ENCODE measurements at regions not wholly inside any gene's neighbourhood (a gene's known extent, or its start where the extent isn't known, plus 50 kb on each side); places are given as distances from the start of the nearest gene placed in this dataset.

DNA sequence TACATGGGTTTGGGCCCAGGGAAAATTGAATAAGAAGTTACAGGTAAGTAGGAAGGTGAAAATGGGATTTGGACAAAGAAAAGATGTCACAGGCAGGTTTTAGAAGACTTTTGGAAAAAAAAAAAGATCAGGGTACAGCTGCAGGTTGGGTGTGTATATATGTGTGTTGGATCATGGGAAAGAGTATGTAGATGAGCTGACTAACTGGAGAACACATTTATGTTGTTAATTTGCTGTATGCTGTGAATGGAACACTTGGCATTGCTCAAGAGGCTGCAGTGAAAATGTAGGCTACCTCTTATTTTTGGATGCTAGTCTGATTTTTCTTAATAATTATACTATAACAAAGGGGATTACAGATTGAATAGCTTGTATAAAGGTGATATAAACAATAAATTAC is 577.7 kb upstream of the USP24 start:
- ChIA-PET POLR2A (ENCODE audit: partially characterized antibody) (interaction anchor here (0.5 kb wide), 1 partner anchor 594 kb away, joined by 3 read pairs; no protein-coding TSS in a partner anchor), CTCF (ENCODE audit: partially characterized antibody) (interaction anchor here (1.0 kb wide), 1 partner anchor 417 kb away, joined by 4 read pairs; no protein-coding TSS in a partner anchor)
- no peak overlapping the region for H3K56ac ChIP-seq (replicated peaks; ENCODE audit: insufficient read length, low read depth, low read length)
- H3K79me2 ChIP-seq (ENCODE audit: control insufficient read depth in 1 of 2, insufficient read depth in 2 of 2, low read length in 2 of 2), result no peaks in the 10 kb centered on the region
- no peaks in the 10 kb centered on the region for H3K4me1 ChIP-seq (replicated peaks in 1 of 4; ENCODE audit: control insufficient read depth in 3 of 4, insufficient read depth in 4 of 4, low read length in 3 of 4)
- no peak overlapping the region for H3K9ac ChIP-seq (replicated peaks in 1 of 4; ENCODE audit: extremely low read depth in 1 of 4, low read depth in 3 of 4, low read length in 3 of 4)
- H2AK5ac ChIP-seq (ENCODE audit: low read depth, low read length), result no peak overlapping the region
- H3K27me3 ChIP-seq (replicated peaks in 1 of 4; ENCODE audit: control insufficient read depth in 3 of 4, extremely low read depth in 1 of 4, insufficient read depth in 3 of 4, low read length in 3 of 4), result peaks cover 0 to 1% (median 0%) of the 10 kb centered on the region in 4 experiments; a peak in 1 of 7 replicates
- H2AFZ ChIP-seq (ENCODE audit: low read length), result no peak overlapping the region
- no peak overlapping the region for H4K8ac ChIP-seq (ENCODE audit: extremely low read depth, insufficient read depth, low read length)
- no peak for DNase-seq (ENCODE audit: low read depth in 1 of 2, low spot score in 2 of 2)
- H3K4ac ChIP-seq (replicated peaks; ENCODE audit: insufficient read length, low read depth, low read length), result no peak overlapping the region
- peaks cover 0 to 3% of the 10 kb centered on the region in 2 experiments; a peak in 1 of 4 replicates for H3K9me3 ChIP-seq (ENCODE audit: insufficient read depth in 2 of 2, low read depth in 1 of 2, low read length in 1 of 2)
- no peaks in the 10 kb centered on the region for H4K20me1 ChIP-seq (replicated peaks in 1 of 2; ENCODE audit: control insufficient read depth in 1 of 2, insufficient read depth in 2 of 2, low read length in 2 of 2)
- H2BK15ac ChIP-seq (ENCODE audit: low read length), result no peak overlapping the region
- no peaks in the 10 kb centered on the region for H3K23me2 ChIP-seq (ENCODE audit: low read depth, low read length)
- H3K14ac ChIP-seq (ENCODE audit: insufficient read length), result no peak overlapping the region
- H2BK20ac ChIP-seq (ENCODE audit: low read length), result no peak overlapping the region
- no peak for FAIRE-seq
- no peak overlapping the region for H4K5ac ChIP-seq (ENCODE audit: insufficient read length, low read depth, low read length)
- H3K27ac ChIP-seq (ENCODE audit: low read depth, low read length), result no peak overlapping the region
- H4K91ac ChIP-seq (replicated peaks; ENCODE audit: insufficient read length, low read length), result no peak overlapping the region
- no peak overlapping the region for H2BK120ac ChIP-seq (replicated peaks; ENCODE audit: low read depth, low read length)
- H3K36me3 ChIP-seq (ENCODE audit: control insufficient read depth in 2 of 4, insufficient read depth in 4 of 4, low read length in 3 of 4), result no peaks in the 10 kb centered on the region
- no peak overlapping the region for H3K18ac ChIP-seq (ENCODE audit: extremely low read depth, low read length)
- H2BK12ac ChIP-seq (ENCODE audit: low read depth, low read length), result no peak overlapping the region
- no peak overlapping the region for H3K4me2 ChIP-seq (ENCODE audit: insufficient read depth in 1 of 2, low read depth in 2 of 2, low read length in 2 of 2)
- H2BK5ac ChIP-seq (ENCODE audit: low read depth, low read length), result no peak overlapping the region
- no peak overlapping the region for H3K4me3 ChIP-seq (ENCODE audit: extremely low read depth in 1 of 4, insufficient read depth in 2 of 4, low read depth in 3 of 4, low read length in 4 of 4)
- H3K23ac ChIP-seq (ENCODE audit: insufficient read length), result no peak overlapping the region
- no peaks in the 10 kb centered on the region for H3K79me1 ChIP-seq (ENCODE audit: low read depth, low read length)
- TF ChIP-seq, protein P1, sequence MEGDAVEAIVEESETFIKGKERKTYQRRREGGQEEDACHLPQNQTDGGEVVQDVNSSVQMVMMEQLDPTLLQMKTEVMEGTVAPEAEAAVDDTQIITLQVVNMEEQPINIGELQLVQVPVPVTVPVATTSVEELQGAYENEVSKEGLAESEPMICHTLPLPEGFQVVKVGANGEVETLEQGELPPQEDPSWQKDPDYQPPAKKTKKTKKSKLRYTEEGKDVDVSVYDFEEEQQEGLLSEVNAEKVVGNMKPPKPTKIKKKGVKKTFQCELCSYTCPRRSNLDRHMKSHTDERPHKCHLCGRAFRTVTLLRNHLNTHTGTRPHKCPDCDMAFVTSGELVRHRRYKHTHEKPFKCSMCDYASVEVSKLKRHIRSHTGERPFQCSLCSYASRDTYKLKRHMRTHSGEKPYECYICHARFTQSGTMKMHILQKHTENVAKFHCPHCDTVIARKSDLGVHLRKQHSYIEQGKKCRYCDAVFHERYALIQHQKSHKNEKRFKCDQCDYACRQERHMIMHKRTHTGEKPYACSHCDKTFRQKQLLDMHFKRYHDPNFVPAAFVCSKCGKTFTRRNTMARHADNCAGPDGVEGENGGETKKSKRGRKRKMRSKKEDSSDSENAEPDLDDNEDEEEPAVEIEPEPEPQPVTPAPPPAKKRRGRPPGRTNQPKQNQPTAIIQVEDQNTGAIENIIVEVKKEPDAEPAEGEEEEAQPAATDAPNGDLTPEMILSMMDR (IDR thresholded peaks at IDR 0.05; ENCODE audit: control extremely low read depth in 1 of 3, insufficient read depth in 1 of 3, low read depth in 1 of 3, low read length in 3 of 3), result no peak
- TF ChIP-seq RAD21 (IDR thresholded peaks at IDR 0.05 in 1 of 2, conservative IDR thresholded peaks at IDR 0.05 in 1 of 2; ENCODE audit: low read depth in 2 of 2, low read length in 2 of 2) (no peak), KDM5A (IDR thresholded peaks at IDR 0.05; ENCODE audit: low read length) (no peak), GABPA (IDR thresholded peaks at IDR 0.05; ENCODE audit: borderline replicate concordance, insufficient read depth, low read length) (no peak), EGR1 (IDR thresholded peaks at IDR 0.05; ENCODE audit: borderline replicate concordance, low read depth, low read length) (no peak), MAFK (IDR thresholded peaks at IDR 0.05; ENCODE audit: low read depth, low read length) (no peak), GTF2F1 (IDR thresholded peaks at IDR 0.05; ENCODE audit: borderline replicate concordance, low read depth, low read length) (no peak), SP2 (IDR thresholded peaks at IDR 0.05; ENCODE audit: low read length) (no peak), CBX5 (IDR thresholded peaks at IDR 0.05; ENCODE audit: low read depth, low read length) (no peak), RFX5 (IDR thresholded peaks at IDR 0.05; ENCODE audit: borderline replicate concordance, low read depth, low read length) (no peak)
- TF ChIP-seq, protein P2, sequence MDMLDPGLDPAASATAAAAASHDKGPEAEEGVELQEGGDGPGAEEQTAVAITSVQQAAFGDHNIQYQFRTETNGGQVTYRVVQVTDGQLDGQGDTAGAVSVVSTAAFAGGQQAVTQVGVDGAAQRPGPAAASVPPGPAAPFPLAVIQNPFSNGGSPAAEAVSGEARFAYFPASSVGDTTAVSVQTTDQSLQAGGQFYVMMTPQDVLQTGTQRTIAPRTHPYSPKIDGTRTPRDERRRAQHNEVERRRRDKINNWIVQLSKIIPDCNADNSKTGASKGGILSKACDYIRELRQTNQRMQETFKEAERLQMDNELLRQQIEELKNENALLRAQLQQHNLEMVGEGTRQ (IDR thresholded peaks at IDR 0.05; ENCODE audit: low read length), result no peak
